ENCODE measurements at regions not wholly inside any gene's neighbourhood (a gene's known extent, or its start where the extent isn't known, plus 50 kb on each side); places are given as distances from the start of the nearest gene placed in this dataset.

GRCh38 chr18:45337477-45337876, 277.8 kb upstream of the SLC14A2 start (continued):
- TF ChIP-seq USF2 (IDR thresholded peaks at IDR 0.05; ENCODE audit: borderline replicate concordance, low read depth, low read length): no peak
- no peak for TF ChIP-seq MXI1 (IDR thresholded peaks at IDR 0.05; ENCODE audit: low read depth, low read length)
- TF ChIP-seq SMC3 (IDR thresholded peaks at IDR 0.05; ENCODE audit: low read depth, low read length): no peak
- TF ChIP-seq CHD2 (IDR thresholded peaks at IDR 0.05; ENCODE audit: low read length, partially characterized antibody): no peak

- Histone ChIP-seq H2AFZ (ENCODE audit: low read depth) (no peak overlapping the region), H3K4me1 (ENCODE audit: control insufficient read depth in 1 of 2, insufficient read depth in 2 of 2, low read depth in 1 of 2, low read length in 1 of 2) (peaks cover 0 to 4% of the 10 kb centered on the region in 2 experiments; a peak in 1 of 4 replicates), H3K79me2 (ENCODE audit: insufficient read depth) (no peaks in the 10 kb centered on the region), H3K4me3 (ENCODE audit: low read depth in 2 of 2, low read length in 1 of 2) (no peak overlapping the region), H3K27ac (ENCODE audit: low read depth in 2 of 2, low read length in 1 of 2) (no peak overlapping the region), H3K27me3 (ENCODE audit: insufficient read depth) (no peaks in the 10 kb centered on the region), H3K4me2 (no peak overlapping the region), H3K36me3 (replicated peaks in 1 of 2; ENCODE audit: control insufficient read depth in 1 of 2, insufficient read depth in 2 of 2, low read length in 1 of 2) (no peaks in the 10 kb centered on the region), H3K9ac (no peak overlapping the region), H3K9me3 (no peaks in the 10 kb centered on the region), H4K20me1 (ENCODE audit: insufficient read depth) (no peaks in the 10 kb centered on the region), H3F3A (replicated peaks; ENCODE audit: insufficient read depth) (no peaks in the 10 kb centered on the region), H3K9me2 (no peaks in the 10 kb centered on the region)
- WGBS (ENCODE audit: low lambda C conversion rate): 58% methylated on average over 4 of the region's 4 CpGs
- TF ChIP-seq CHD2 (IDR thresholded peaks at IDR 0.05; ENCODE audit: low read length, partially characterized antibody): no peak
- no peak for TF ChIP-seq MXI1 (IDR thresholded peaks at IDR 0.05; ENCODE audit: low read depth, low read length)
- no peak for TF ChIP-seq RCOR1 (IDR thresholded peaks at IDR 0.05; ENCODE audit: low read length)
- no peak for TF ChIP-seq FOSL2 (IDR thresholded peaks at IDR 0.05; ENCODE audit: borderline replicate concordance, low read depth)
- no peak for TF ChIP-seq FOXM1 (IDR thresholded peaks at IDR 0.05; ENCODE audit: low read depth)
- CTCF ChIA-PET: interaction anchor here (1.1 kb wide), 1 partner anchor 22 kb away, joined by 3 read pairs; no protein-coding TSS in a partner anchor
- no peak for DNase-seq
- POLR2A ChIA-PET: no interaction called here
Measured at GRCh38 chr18:45339810-45340550, 275.3 kb upstream of the SLC14A2 start.

GRCh38 chr18:45340884-45341283, 274.4 kb upstream of the SLC14A2 start:
- no peak for TF ChIP-seq MEF2A (IDR thresholded peaks at IDR 0.05; ENCODE audit: borderline replicate concordance, low read depth)
- no peak for TF ChIP-seq MXI1 (IDR thresholded peaks at IDR 0.05; ENCODE audit: low read depth, low read length)
- no peak for TF ChIP-seq CHD2 (IDR thresholded peaks at IDR 0.05; ENCODE audit: low read length, partially characterized antibody)
- no peak for TF ChIP-seq ZBTB33 (IDR thresholded peaks at IDR 0.05; ENCODE audit: borderline replicate concordance, low read depth)
- no peak for TF ChIP-seq RAD21 (IDR thresholded peaks at IDR 0.05; ENCODE audit: low read length)
- TF ChIP-seq TAF1 (IDR thresholded peaks at IDR 0.05; ENCODE audit: borderline replicate concordance, low read depth, low read length): no peak
- Histone ChIP-seq H3K9me3 (no peaks in the 10 kb centered on the region), H4K20me1 (ENCODE audit: insufficient read depth) (no peaks in the 10 kb centered on the region), H3K27ac (ENCODE audit: low read depth in 2 of 2, low read length in 1 of 2) (no peak overlapping the region), H3K27me3 (ENCODE audit: insufficient read depth) (no peaks in the 10 kb centered on the region), H3K79me2 (ENCODE audit: insufficient read depth) (no peaks in the 10 kb centered on the region), H3F3A (replicated peaks; ENCODE audit: insufficient read depth) (no peaks in the 10 kb centered on the region), H3K36me3 (replicated peaks in 1 of 2; ENCODE audit: control insufficient read depth in 1 of 2, insufficient read depth in 2 of 2, low read length in 1 of 2) (no peaks in the 10 kb centered on the region), H3K4me2 (no peak overlapping the region), H3K4me3 (ENCODE audit: low read depth in 2 of 2, low read length in 1 of 2) (no peak overlapping the region), H3K9me2 (no peaks in the 10 kb centered on the region), H3K9ac (no peak overlapping the region), H3K4me1 (ENCODE audit: control insufficient read depth in 1 of 2, insufficient read depth in 2 of 2, low read depth in 1 of 2, low read length in 1 of 2) (peaks cover 0 to 4% of the 10 kb centered on the region in 2 experiments; a peak in 1 of 4 replicates), H2AFZ (ENCODE audit: low read depth) (no peak overlapping the region)
- 64% methylated on average over 3 of the region's 3 CpGs for WGBS (ENCODE audit: low lambda C conversion rate)
- no peak for DNase-seq
- CTCF ChIA-PET: no interaction called here
- POLR2A ChIA-PET: no interaction called here

Data from SK-N-SH (cell line).